ENCODE measurements at regions not wholly inside any gene's neighbourhood (a gene's known extent, or its start where the extent isn't known, plus 50 kb on each side); places are given as distances from the start of the nearest gene placed in this dataset.

- H2AFZ ChIP-seq (ENCODE audit: low read depth, low read length), result 0 out of 2 replicates have a peak overlapping the region, but pooled peaks have one; percentile 48
- H3K27me3 ChIP-seq (ENCODE audit: insufficient read depth, low read length, poor library complexity), result no peaks in the 10 kb centered on the region
- H3K79me2 ChIP-seq (ENCODE audit: insufficient read depth, low read length), result no peaks in the 10 kb centered on the region
- H4K20me1 ChIP-seq (ENCODE audit: insufficient read depth, low read length), result no peaks in the 10 kb centered on the region
- H3K9me3 ChIP-seq (ENCODE audit: insufficient read depth, low read length, severe bottlenecking), result no peaks in the 10 kb centered on the region
- H3K4me2 ChIP-seq (ENCODE audit: insufficient read depth, low read length), result no peak overlapping the region
- H3K9ac ChIP-seq (ENCODE audit: low read depth, low read length), result no peak overlapping the region
- H3K4me1 ChIP-seq (ENCODE audit: insufficient read depth, low read length), result no peaks in the 10 kb centered on the region
- TF ChIP-seq EZH2 (IDR thresholded peaks at IDR 0.05; ENCODE audit: borderline replicate concordance, low read depth, low read length, severe bottlenecking), result no peak
- TF ChIP-seq CTCF (IDR thresholded peaks at IDR 0.05; ENCODE audit: borderline replicate concordance, extremely low read depth, low read length, poor library complexity, severe bottlenecking), result no peak
- ATAC-seq (ENCODE audit: insufficient read depth, low read depth) (no peak), DNase-seq (no peak)
- no peak overlapping the region for H3K27ac ChIP-seq (ENCODE audit: low read length)
- H3K36me3 ChIP-seq (ENCODE audit: insufficient read depth, low read length), result no peaks in the 10 kb centered on the region
- no peak overlapping the region for H3K4me3 ChIP-seq (ENCODE audit: low read depth in 1 of 2, low read length in 2 of 2)
These were observed 177.9 kb upstream of the DUSP10 start for GRCh38 chr1:221919743-221920142.

- H3K36me3 ChIP-seq (ENCODE audit: insufficient read depth, low read length), result no peaks in the 10 kb centered on the region
- no peaks in the 10 kb centered on the region for H4K20me1 ChIP-seq (ENCODE audit: insufficient read depth, low read length)
- H3K4me2 ChIP-seq (ENCODE audit: insufficient read depth, low read length), result no peak overlapping the region
- H3K9me3 ChIP-seq (ENCODE audit: insufficient read depth, low read length, severe bottlenecking), result no peaks in the 10 kb centered on the region
- no peaks in the 10 kb centered on the region for H3K4me1 ChIP-seq (ENCODE audit: insufficient read depth, low read length)
- H3K27me3 ChIP-seq (ENCODE audit: insufficient read depth, low read length, poor library complexity), result no peaks in the 10 kb centered on the region
- peak overlapping the region; percentile 48; the same call in 1 of the 2 replicates for H2AFZ ChIP-seq (ENCODE audit: low read depth, low read length)
- DNase-seq (no peak), ATAC-seq (ENCODE audit: insufficient read depth, low read depth) (no peak)
- TF ChIP-seq EZH2 (IDR thresholded peaks at IDR 0.05; ENCODE audit: borderline replicate concordance, low read depth, low read length, severe bottlenecking), result no peak
- no peak for TF ChIP-seq CTCF (IDR thresholded peaks at IDR 0.05; ENCODE audit: borderline replicate concordance, extremely low read depth, low read length, poor library complexity, severe bottlenecking)
- H3K9ac ChIP-seq (ENCODE audit: low read depth, low read length), result no peak overlapping the region
- H3K27ac ChIP-seq (ENCODE audit: low read length), result no peak overlapping the region
- H3K4me3 ChIP-seq (ENCODE audit: low read depth in 1 of 2, low read length in 2 of 2), result no peak overlapping the region
- no peaks in the 10 kb centered on the region for H3K79me2 ChIP-seq (ENCODE audit: insufficient read depth, low read length)
These were observed 177.5 kb upstream of the DUSP10 start for GRCh38 chr1:221919341-221919740.

- Histone ChIP-seq H3K4me1 (ENCODE audit: insufficient read depth, low read length) (no peaks in the 10 kb centered on the region), H3K4me2 (ENCODE audit: insufficient read depth, low read length) (no peak overlapping the region), H3K9me3 (ENCODE audit: insufficient read depth, low read length, severe bottlenecking) (no peaks in the 10 kb centered on the region), H3K36me3 (ENCODE audit: insufficient read depth, low read length) (no peaks in the 10 kb centered on the region), H3K4me3 (ENCODE audit: low read depth in 1 of 2, low read length in 2 of 2) (no peak overlapping the region), H3K9ac (ENCODE audit: low read depth, low read length) (no peak overlapping the region), H2AFZ (ENCODE audit: low read depth, low read length) (no peak overlapping the region), H3K79me2 (ENCODE audit: insufficient read depth, low read length) (no peaks in the 10 kb centered on the region), H4K20me1 (ENCODE audit: insufficient read depth, low read length) (no peaks in the 10 kb centered on the region), H3K27ac (ENCODE audit: low read length) (no peak overlapping the region), H3K27me3 (ENCODE audit: insufficient read depth, low read length, poor library complexity) (no peaks in the 10 kb centered on the region)
- DNase-seq (no peak), ATAC-seq (ENCODE audit: insufficient read depth, low read depth) (no peak)
- no peak for TF ChIP-seq CTCF (IDR thresholded peaks at IDR 0.05; ENCODE audit: borderline replicate concordance, extremely low read depth, low read length, poor library complexity, severe bottlenecking)
- no peak for TF ChIP-seq EZH2 (IDR thresholded peaks at IDR 0.05; ENCODE audit: borderline replicate concordance, low read depth, low read length, severe bottlenecking)
These were observed 174.3 kb upstream of the DUSP10 start for GRCh38 chr1:221916176-221916575.

- no peak overlapping the region for H3K27ac ChIP-seq (ENCODE audit: low read length)
- TF ChIP-seq CTCF (IDR thresholded peaks at IDR 0.05; ENCODE audit: borderline replicate concordance, extremely low read depth, low read length, poor library complexity, severe bottlenecking) (no peak), EZH2 (IDR thresholded peaks at IDR 0.05; ENCODE audit: borderline replicate concordance, low read depth, low read length, severe bottlenecking) (no peak)
- H3K4me3 ChIP-seq (ENCODE audit: low read depth in 1 of 2, low read length in 2 of 2), result no peak overlapping the region
- no peaks in the 10 kb centered on the region for H3K27me3 ChIP-seq (ENCODE audit: insufficient read depth, low read length, poor library complexity)
- DNase-seq (no peak), ATAC-seq (ENCODE audit: insufficient read depth, low read depth) (no peak)
- H3K79me2 ChIP-seq (ENCODE audit: insufficient read depth, low read length), result no peaks in the 10 kb centered on the region
- no peaks in the 10 kb centered on the region for H3K9me3 ChIP-seq (ENCODE audit: insufficient read depth, low read length, severe bottlenecking)
- no peaks in the 10 kb centered on the region for H4K20me1 ChIP-seq (ENCODE audit: insufficient read depth, low read length)
- no peak overlapping the region for H3K9ac ChIP-seq (ENCODE audit: low read depth, low read length)
- H3K36me3 ChIP-seq (ENCODE audit: insufficient read depth, low read length), result no peaks in the 10 kb centered on the region
- H2AFZ ChIP-seq (ENCODE audit: low read depth, low read length), result no peak overlapping the region
- no peak overlapping the region for H3K4me2 ChIP-seq (ENCODE audit: insufficient read depth, low read length)
- H3K4me1 ChIP-seq (ENCODE audit: insufficient read depth, low read length), result no peaks in the 10 kb centered on the region
These were observed 173.9 kb upstream of the DUSP10 start for GRCh38 chr1:221915764-221916163.

Measured in DND-41 (cell line).